ENCODE measurements at regions not wholly inside any gene's neighbourhood (a gene's known extent, or its start where the extent isn't known, plus 50 kb on each side); places are given as distances from the start of the nearest gene placed in this dataset.

DNA sequence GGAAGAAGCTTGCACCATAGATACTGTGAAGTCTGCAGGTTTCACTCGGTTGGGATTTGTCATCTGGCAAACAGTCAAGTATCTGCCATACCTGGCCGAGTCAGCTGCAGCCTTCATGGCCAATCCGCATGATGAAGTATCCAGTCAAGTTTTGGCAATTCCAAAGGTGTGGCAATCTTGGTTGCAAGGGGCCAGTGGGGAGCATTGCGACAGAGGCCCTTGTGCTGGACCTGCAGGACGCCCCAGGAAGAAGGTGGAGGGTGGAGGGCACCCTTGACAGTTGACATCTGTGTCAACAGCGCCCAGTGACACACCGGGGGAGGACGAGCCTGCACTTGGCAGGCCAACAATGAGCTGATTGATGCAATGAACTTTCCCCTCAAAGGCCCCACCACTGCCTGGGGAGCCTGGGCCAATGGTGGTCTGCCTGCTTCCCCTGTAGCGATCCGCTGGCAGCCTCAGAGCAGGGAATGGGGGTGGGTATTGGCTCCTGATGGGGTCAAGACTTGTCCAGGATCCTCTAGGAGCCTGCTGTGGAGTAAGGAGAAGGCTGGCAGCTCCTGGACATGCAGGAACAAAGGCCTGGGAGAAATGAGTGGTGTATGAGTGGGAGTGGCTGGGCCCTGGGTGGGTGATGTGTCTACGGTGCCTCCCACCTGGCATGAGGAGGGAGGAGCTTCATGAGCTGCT lies 122.8 kb upstream of the PITX1 start:
- TF ChIP-seq, protein P1, sequence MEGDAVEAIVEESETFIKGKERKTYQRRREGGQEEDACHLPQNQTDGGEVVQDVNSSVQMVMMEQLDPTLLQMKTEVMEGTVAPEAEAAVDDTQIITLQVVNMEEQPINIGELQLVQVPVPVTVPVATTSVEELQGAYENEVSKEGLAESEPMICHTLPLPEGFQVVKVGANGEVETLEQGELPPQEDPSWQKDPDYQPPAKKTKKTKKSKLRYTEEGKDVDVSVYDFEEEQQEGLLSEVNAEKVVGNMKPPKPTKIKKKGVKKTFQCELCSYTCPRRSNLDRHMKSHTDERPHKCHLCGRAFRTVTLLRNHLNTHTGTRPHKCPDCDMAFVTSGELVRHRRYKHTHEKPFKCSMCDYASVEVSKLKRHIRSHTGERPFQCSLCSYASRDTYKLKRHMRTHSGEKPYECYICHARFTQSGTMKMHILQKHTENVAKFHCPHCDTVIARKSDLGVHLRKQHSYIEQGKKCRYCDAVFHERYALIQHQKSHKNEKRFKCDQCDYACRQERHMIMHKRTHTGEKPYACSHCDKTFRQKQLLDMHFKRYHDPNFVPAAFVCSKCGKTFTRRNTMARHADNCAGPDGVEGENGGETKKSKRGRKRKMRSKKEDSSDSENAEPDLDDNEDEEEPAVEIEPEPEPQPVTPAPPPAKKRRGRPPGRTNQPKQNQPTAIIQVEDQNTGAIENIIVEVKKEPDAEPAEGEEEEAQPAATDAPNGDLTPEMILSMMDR (conservative IDR thresholded peaks at IDR 0.05 in 1 of 2, IDR thresholded peaks at IDR 0.05 in 1 of 2; ENCODE audit: extremely low read depth in 1 of 2, insufficient read depth in 1 of 2, low read depth in 1 of 2, low read length in 2 of 2): no peak
- TF ChIP-seq EZH2 (IDR thresholded peaks at IDR 0.05; ENCODE audit: borderline replicate concordance, low read length): no peak
